H1 (cell line): ENCODE measurements at regions not wholly inside any gene's neighbourhood (a gene's known extent, or its start where the extent isn't known, plus 50 kb on each side); places are given as distances from the start of the nearest gene placed in this dataset.

Experiments
- CTCF ChIA-PET: fragments of 300-600 bp; sonication (Branson Sonifier 250); formaldehyde crosslinking; loops from one replicate; lab custom pipeline; 2021; ENCODE audit not compliant: partially characterized antibody; lab: Charles Lee
- POLR2A ChIA-PET: fragments of 300-600 bp; sonication (Branson Sonifier 250); formaldehyde crosslinking; loops from one replicate; lab custom pipeline; 2021; ENCODE audit warnings: inconsistent platforms; ENCODE audit not compliant: partially characterized antibody; lab: Charles Lee
- DNase-seq, 2 experiments: peaks; one replicate each; pipeline versions ENCODE4 v3.0.0 to v3.0.0-alpha.2; 2010 to 2022; ENCODE audit warnings: low spot score in 2 of 2, low read depth in 1 of 2, mixed read lengths in 1 of 2
- FAIRE-seq: peaks from 2 replicates; lab custom pipeline; 2011; peaks lifted over from hg19 to GRCh38; lab: Jason Lieb, UNC
- H2AFZ ChIP-seq: 2 replicates; pipeline ENCODE4 v1.8.1; 2012; ENCODE audit warnings: low read length, inconsistent platforms
- H2AK5ac ChIP-seq: 2 replicates; pipeline ENCODE4 v1.6.1; 2013; ENCODE audit warnings: low read depth, low read length
- H2BK120ac ChIP-seq: replicated peaks from 2 replicates; pipeline ENCODE3; 2013; ENCODE audit warnings: low read depth, low read length, inconsistent platforms
- H2BK12ac ChIP-seq: 2 replicates; pipeline ENCODE4 v1.6.1; 2013; ENCODE audit warnings: low read depth, low read length
- H2BK15ac ChIP-seq: 2 replicates; pipeline ENCODE4 v1.6.1; 2013; ENCODE audit warnings: low read length
- H2BK20ac ChIP-seq: 2 replicates; pipeline ENCODE4 v1.6.1; 2013; ENCODE audit warnings: low read length
- H2BK5ac ChIP-seq: 2 replicates; pipeline ENCODE4 v1.6.1; 2013; ENCODE audit warnings: low read depth, low read length
- H3K14ac ChIP-seq: 2 replicates; pipeline ENCODE4 v1.6.1; 2013; ENCODE audit warnings: inconsistent platforms; ENCODE audit not compliant: insufficient read length
- H3K18ac ChIP-seq: 2 replicates; pipeline ENCODE4 v1.6.1; 2013; ENCODE audit warnings: low read length; ENCODE audit errors: extremely low read depth
- H3K23ac ChIP-seq: 2 replicates; pipeline ENCODE4 v1.6.1; 2013; ENCODE audit warnings: inconsistent platforms; ENCODE audit not compliant: insufficient read length
- H3K23me2 ChIP-seq: 2 replicates; pipeline ENCODE4 v1.6.1; 2013; ENCODE audit warnings: low read depth, low read length
- H3K27ac ChIP-seq: 2 replicates; pipeline ENCODE4 v1.6.1; 2011; ENCODE audit warnings: low read depth, low read length, inconsistent platforms
- H3K27me3 ChIP-seq, 4 experiments: replicated peaks in 1 of 4; 1 replicate in 1 of 4; 2 replicates in 3 of 4; pipeline versions ENCODE4 v1.6.1 to v1.8.1; 2011 to 2013; ENCODE audit warnings: low read length in 3 of 4, mild to moderate bottlenecking in 3 of 4, inconsistent platforms in 2 of 4, mixed read lengths in 2 of 4, moderate library complexity in 1 of 4; ENCODE audit not compliant: control insufficient read depth in 3 of 4, insufficient read depth in 3 of 4; ENCODE audit errors: extremely low read depth in 1 of 4
- H3K36me3 ChIP-seq, 4 experiments: 2 replicates each; pipeline versions ENCODE4 v1.6.1 to v1.8.1; 2011 to 2013; ENCODE audit warnings: mild to moderate bottlenecking in 4 of 4, low read length in 3 of 4, moderate library complexity in 2 of 4, control low read depth in 1 of 4, inconsistent platforms in 1 of 4; ENCODE audit not compliant: insufficient read depth in 4 of 4, control insufficient read depth in 2 of 4
- H3K4ac ChIP-seq: replicated peaks from 2 replicates; pipeline ENCODE3; 2013; ENCODE audit warnings: low read length, low read depth, mixed read lengths, inconsistent platforms; ENCODE audit not compliant: insufficient read length
- H3K4me1 ChIP-seq, 4 experiments: replicated peaks in 1 of 4; 1 replicate in 1 of 4; 2 replicates in 3 of 4; pipeline versions ENCODE4 v1.6.1 to v1.8.1; 2011 to 2013; ENCODE audit warnings: low read length in 3 of 4, inconsistent platforms in 2 of 4, mixed read lengths in 1 of 4; ENCODE audit not compliant: insufficient read depth in 4 of 4, control insufficient read depth in 3 of 4
- H3K4me2 ChIP-seq, 2 experiments: 2 replicates each; pipeline versions ENCODE4 v1.6.1 to v1.8.1; 2011 to 2013; ENCODE audit warnings: low read depth in 2 of 2, low read length in 2 of 2, control low read depth in 1 of 2, inconsistent platforms in 1 of 2, mild to moderate bottlenecking in 1 of 2; ENCODE audit not compliant: insufficient read depth in 1 of 2
- H3K4me3 ChIP-seq, 4 experiments: fragments of 200-600, 300-600 bp in 1 of 4; sonication (generic), shearing (Covaris generic), sonication (Bioruptor Twin) in 1 of 4; 2 replicates each; pipeline versions ENCODE4 v1.5.1 to v1.8.1; 2011 to 2016; ENCODE audit warnings: low read length in 4 of 4, low read depth in 3 of 4, control low read depth in 2 of 4, inconsistent platforms in 2 of 4, mild to moderate bottlenecking in 2 of 4, mixed read lengths in 1 of 4, moderate library complexity in 1 of 4; ENCODE audit not compliant: insufficient read depth in 2 of 4; ENCODE audit errors: extremely low read depth in 1 of 4
- H3K56ac ChIP-seq: replicated peaks from 2 replicates; pipeline ENCODE3; 2013; ENCODE audit warnings: low read depth, mild to moderate bottlenecking, mixed read lengths, low read length, inconsistent platforms; ENCODE audit not compliant: insufficient read length
- H3K79me1 ChIP-seq: 2 replicates; pipeline ENCODE4 v1.6.1; 2013; ENCODE audit warnings: low read depth, low read length, control low read depth
- H3K79me2 ChIP-seq, 2 experiments: 2 replicates each; pipeline versions ENCODE4 v1.6.1 to v1.8.1; 2012 to 2013; ENCODE audit warnings: low read length in 2 of 2, mild to moderate bottlenecking in 2 of 2, inconsistent platforms in 1 of 2; ENCODE audit not compliant: insufficient read depth in 2 of 2, control insufficient read depth in 1 of 2
- H3K9ac ChIP-seq, 4 experiments: replicated peaks in 1 of 4; 1 replicate in 1 of 4; 2 replicates in 3 of 4; pipeline versions ENCODE4 v1.6.1 to v1.8.1; 2011 to 2013; ENCODE audit warnings: low read depth in 3 of 4, low read length in 3 of 4, control low read depth in 2 of 4, mild to moderate bottlenecking in 2 of 4, moderate library complexity in 2 of 4, inconsistent platforms in 1 of 4; ENCODE audit errors: extremely low read depth in 1 of 4
- H3K9me3 ChIP-seq, 2 experiments: 2 replicates each; pipeline versions ENCODE4 v1.6.1 to v1.8.1; 2012 to 2013; ENCODE audit warnings: mild to moderate bottlenecking in 2 of 2, moderate library complexity in 2 of 2, control low read depth in 1 of 2, inconsistent platforms in 1 of 2, low read depth in 1 of 2, low read length in 1 of 2, mixed read lengths in 1 of 2; ENCODE audit not compliant: insufficient read depth in 2 of 2
- H4K20me1 ChIP-seq, 2 experiments: replicated peaks in 1 of 2; 2 replicates each; pipeline versions ENCODE3 to v1.8.1; 2011 to 2013; ENCODE audit warnings: inconsistent platforms in 2 of 2, low read length in 2 of 2, mild to moderate bottlenecking in 1 of 2; ENCODE audit not compliant: insufficient read depth in 2 of 2, control insufficient read depth in 1 of 2
- H4K5ac ChIP-seq: 2 replicates; pipeline ENCODE4 v1.6.1; 2013; ENCODE audit warnings: low read length, low read depth, mixed read lengths, inconsistent platforms; ENCODE audit not compliant: insufficient read length
- H4K8ac ChIP-seq: 2 replicates; pipeline ENCODE4 v1.8.0; 2013; ENCODE audit warnings: mild to moderate bottlenecking, moderate library complexity, low read length, inconsistent platforms; ENCODE audit not compliant: insufficient read depth; ENCODE audit errors: extremely low read depth
- H4K91ac ChIP-seq: replicated peaks from 2 replicates; pipeline ENCODE3; 2013; ENCODE audit warnings: low read length, mixed read lengths, inconsistent platforms; ENCODE audit not compliant: insufficient read length
- SP1 ChIP-seq: IDR thresholded peaks from 2 replicates; pipeline ENCODE4 v1.6.1; 2011; ENCODE audit warnings: low read depth, low read length
- WGBS, 2 experiments: shearing (Covaris generic) in 1 of 2; methylation state at CpG; one replicate each; pipeline versions ENCODE4 v1.1.6 to v1.1.7; 2013 to 2015; ENCODE audit warnings: low lambda C conversion rate in 2 of 2, mixed read lengths in 2 of 2, inconsistent platforms in 1 of 2, low coverage in 1 of 2, missing lambda C conversion rate in 1 of 2; ENCODE audit not compliant: insufficient replicate concordance in 2 of 2, insufficient coverage in 1 of 2, insufficient read length in 1 of 2; ENCODE audit errors: extremely low coverage in 1 of 2, missing lambda C conversion rate in 1 of 2; 5-methylcytosine and 5-hydroxymethylcytosine counted together

- no peak overlapping the region for H3K14ac ChIP-seq
- no peak overlapping the region for H3K4me3 ChIP-seq
- H3K79me1 ChIP-seq, result peaks cover 4% of the 10 kb centered on the region
- no peaks in the 10 kb centered on the region for H3K27me3 ChIP-seq
- no peak overlapping the region for H2BK20ac ChIP-seq
- POLR2A ChIA-PET, result interaction anchor here (1.2 kb wide), 1 partner anchor 8 kb away, joined by 3 read pairs; no protein-coding TSS in a partner anchor
- WGBS, 2 experiments, result 88% methylated on average over 10 of the region's 10 CpGs; no CpG with 5 or more reads in 1 of the 2 experiments
- H2BK12ac ChIP-seq, result no peak overlapping the region
- H3K36me3 ChIP-seq, result no peaks in the 10 kb centered on the region
- no peak overlapping the region for H3K18ac ChIP-seq
- CTCF ChIA-PET, result no interaction called here
- H3K23ac ChIP-seq, result no peak overlapping the region
- no peak overlapping the region for H4K8ac ChIP-seq
- no peak overlapping the region for H2AK5ac ChIP-seq
- H4K20me1 ChIP-seq, result peaks cover 5 to 11% of the 10 kb centered on the region in 2 experiments
- no peak overlapping the region for H4K91ac ChIP-seq
- no peaks in the 10 kb centered on the region for H3K79me2 ChIP-seq
- no peak overlapping the region for H2AFZ ChIP-seq
- no peak overlapping the region for H3K27ac ChIP-seq
- no peak overlapping the region for H2BK120ac ChIP-seq
- no peak overlapping the region for H4K5ac ChIP-seq
- no peak overlapping the region for H3K4ac ChIP-seq
- peaks cover 10 to 21% (median 14%) of the 10 kb centered on the region in 4 experiments for H3K4me1 ChIP-seq
- peaks cover 3% of the 10 kb centered on the region; the same call in 1 of the 2 replicates for H3K23me2 ChIP-seq
- no peak for FAIRE-seq
- H3K9me3 ChIP-seq, result no peaks in the 10 kb centered on the region
- H3K9ac ChIP-seq, result no peak overlapping the region
- no peak for DNase-seq
- H3K4me2 ChIP-seq, result no peak overlapping the region
- H3K56ac ChIP-seq, result no peak overlapping the region
- TF ChIP-seq SP1, result no peak
- no peak overlapping the region for H2BK5ac ChIP-seq
- H2BK15ac ChIP-seq, result no peak overlapping the region
These were observed 383.3 kb downstream of the SHANK2 start for GRCh38 chr11:70869054-70869453.
